ENCODE measurements at regions not wholly inside any gene's neighbourhood (a gene's known extent, or its start where the extent isn't known, plus 50 kb on each side); places are given as distances from the start of the nearest gene placed in this dataset.

DNA sequence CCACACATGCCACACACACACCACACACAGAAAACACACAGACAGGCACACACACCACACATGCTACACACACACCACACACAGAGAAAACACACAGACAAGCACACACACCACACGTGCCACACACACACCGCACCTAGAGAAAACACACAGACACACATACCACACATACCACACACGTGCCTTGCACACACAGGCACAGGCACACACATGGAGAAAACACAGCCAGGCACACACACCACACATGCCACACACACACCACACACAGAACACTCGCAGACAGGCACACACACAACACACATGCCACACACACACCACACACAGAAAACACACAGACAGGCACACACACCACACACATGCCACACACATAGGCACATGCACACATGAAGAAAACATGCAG is 242.1 kb upstream of the MYT1L start:
- no peak overlapping the region for H3K27ac ChIP-seq (ENCODE audit: extremely low read depth, low read depth, low read length)
- DNase-seq (ENCODE audit: extremely low read depth in 1 of 4, low spot score in 3 of 4): no peak
- CTCF ChIA-PET (ENCODE audit: low intra/inter-chr PET ratio): no interaction called here
- H3K4me1 ChIP-seq (replicated peaks in 1 of 2; ENCODE audit: control insufficient read depth in 2 of 2, insufficient read depth in 2 of 2, low read length in 2 of 2): peaks cover 0 to 4% of the 10 kb centered on the region in 2 experiments; a peak in 1 of 5 replicates
- no peak overlapping the region for H2AFZ ChIP-seq (ENCODE audit: low read depth, low read length)
- no TSS peak for BruUV-seq (replicated peaks)
- no peaks in the 10 kb centered on the region for H3K79me2 ChIP-seq (ENCODE audit: control insufficient read depth, insufficient read depth, low read length)
- peaks cover 7 to 53% of the 10 kb centered on the region in 2 experiments; a peak in 4 of 5 replicates for H3K27me3 ChIP-seq (ENCODE audit: control insufficient read depth in 2 of 2, insufficient read depth in 2 of 2, low read length in 2 of 2)
- no peaks in the 10 kb centered on the region for H3K9me1 ChIP-seq (ENCODE audit: control insufficient read depth, insufficient read depth, low read length)
- ATAC-seq: no peak
- H3K9me3 ChIP-seq (replicated peaks; ENCODE audit: control insufficient read depth, insufficient read depth, low read depth, low read length): peaks cover 8% of the 10 kb centered on the region; the same call in 1 of the 2 replicates
- peak; percentile 42; the same call in 1 of the 2 replicates for TF ChIP-seq CBX1 (IDR thresholded peaks at IDR 0.05; ENCODE audit: low read depth)
- no peak for TF ChIP-seq SAFB (IDR thresholded peaks at IDR 0.05; ENCODE audit: borderline replicate concordance, low read depth, low read length)
- no peak overlapping the region for H3K4me2 ChIP-seq (ENCODE audit: insufficient read depth, low read length)
- H3K9ac ChIP-seq (ENCODE audit: insufficient read depth in 1 of 2, low read depth in 2 of 2, low read length in 2 of 2): no peak overlapping the region
- intact Hi-C loops (cut with micrococcal nuclease): no loop called here
- POLR2A ChIA-PET: no interaction called here
- no peak overlapping the region for H3K4me3 ChIP-seq
- no peaks in the 10 kb centered on the region for H4K20me1 ChIP-seq (replicated peaks; ENCODE audit: control insufficient read depth, insufficient read depth, low read length)
- in situ Hi-C loops (cut with MboI): no loop called here
- 7% methylated on average over 3 of the region's 4 CpGs for WGBS (ENCODE audit: insufficient coverage, low coverage, missing lambda C conversion rate)
- peak; percentile 69 for FAIRE-seq
- no peaks in the 10 kb centered on the region for H3K36me3 ChIP-seq (ENCODE audit: control insufficient read depth, insufficient read depth, low read length)

GRCh38 chr2:2572393-2573204 is 241.5 kb upstream of the MYT1L start:
- intact Hi-C loops (cut with micrococcal nuclease): no loop called here
- no peak overlapping the region for H3K4me3 ChIP-seq
- no TSS peak for BruUV-seq (replicated peaks)
- no peaks in the 10 kb centered on the region for H4K20me1 ChIP-seq (replicated peaks; ENCODE audit: control insufficient read depth, insufficient read depth, low read length)
- in situ Hi-C loops (cut with MboI): no loop called here
- H3K36me3 ChIP-seq (ENCODE audit: control insufficient read depth, insufficient read depth, low read length): no peaks in the 10 kb centered on the region
- H3K27ac ChIP-seq (ENCODE audit: extremely low read depth, low read depth, low read length): no peak overlapping the region
- H3K4me1 ChIP-seq (replicated peaks in 1 of 2; ENCODE audit: control insufficient read depth in 2 of 2, insufficient read depth in 2 of 2, low read length in 2 of 2): peaks cover 0 to 4% of the 10 kb centered on the region in 2 experiments; a peak in 1 of 5 replicates
- DNase-seq (ENCODE audit: extremely low read depth in 1 of 4, low spot score in 3 of 4) (no peak), FAIRE-seq (peak; percentile 81), ATAC-seq (no peak)
- POLR2A ChIA-PET: no interaction called here
- no peak overlapping the region for H2AFZ ChIP-seq (ENCODE audit: low read depth, low read length)
- H3K4me2 ChIP-seq (ENCODE audit: insufficient read depth, low read length): no peak overlapping the region
- no peak overlapping the region for H3K9ac ChIP-seq (ENCODE audit: insufficient read depth in 1 of 2, low read depth in 2 of 2, low read length in 2 of 2)
- no peaks in the 10 kb centered on the region for H3K9me1 ChIP-seq (ENCODE audit: control insufficient read depth, insufficient read depth, low read length)
- H3K79me2 ChIP-seq (ENCODE audit: control insufficient read depth, insufficient read depth, low read length): no peaks in the 10 kb centered on the region
- WGBS (ENCODE audit: insufficient coverage, low coverage, missing lambda C conversion rate): 32% methylated on average over 17 of the region's 25 CpGs
- H3K9me3 ChIP-seq (replicated peaks; ENCODE audit: control insufficient read depth, insufficient read depth, low read depth, low read length): peaks cover 8% of the 10 kb centered on the region; the same call in 1 of the 2 replicates
- H3K27me3 ChIP-seq (ENCODE audit: control insufficient read depth in 2 of 2, insufficient read depth in 2 of 2, low read length in 2 of 2): peaks cover 13 to 59% of the 10 kb centered on the region in 2 experiments; a peak in 3 of 5 replicates
- CTCF ChIA-PET (ENCODE audit: low intra/inter-chr PET ratio): no interaction called here
- TF ChIP-seq, protein P1, sequence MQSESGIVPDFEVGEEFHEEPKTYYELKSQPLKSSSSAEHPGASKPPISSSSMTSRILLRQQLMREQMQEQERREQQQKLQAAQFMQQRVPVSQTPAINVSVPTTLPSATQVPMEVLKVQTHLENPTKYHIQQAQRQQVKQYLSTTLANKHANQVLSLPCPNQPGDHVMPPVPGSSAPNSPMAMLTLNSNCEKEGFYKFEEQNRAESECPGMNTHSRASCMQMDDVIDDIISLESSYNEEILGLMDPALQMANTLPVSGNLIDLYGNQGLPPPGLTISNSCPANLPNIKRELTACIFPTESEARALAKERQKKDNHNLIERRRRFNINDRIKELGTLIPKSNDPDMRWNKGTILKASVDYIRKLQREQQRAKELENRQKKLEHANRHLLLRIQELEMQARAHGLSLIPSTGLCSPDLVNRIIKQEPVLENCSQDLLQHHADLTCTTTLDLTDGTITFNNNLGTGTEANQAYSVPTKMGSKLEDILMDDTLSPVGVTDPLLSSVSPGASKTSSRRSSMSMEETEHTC (IDR thresholded peaks at IDR 0.05): no peak
- no peak for TF ChIP-seq GABPB1 (CRISPR knock-in tag; IDR thresholded peaks at IDR 0.05)
- no peak for TF ChIP-seq CEBPZ (IDR thresholded peaks at IDR 0.05; ENCODE audit: borderline replicate concordance, low read depth, low read length)
- TF ChIP-seq PCBP2 (IDR thresholded peaks at IDR 0.05; ENCODE audit: low read depth, low read length, poor library complexity, severe bottlenecking): no peak
- TF ChIP-seq NR2C1 (IDR thresholded peaks at IDR 0.05): no peak
- no peak for TF ChIP-seq NR2C1 (tag; IDR thresholded peaks at IDR 0.05)
- no peak for TF ChIP-seq NRF1 (conservative IDR thresholded peaks at IDR 0.05 in 1 of 2, IDR thresholded peaks at IDR 0.05 in 1 of 2)
- TF ChIP-seq RHOXF2B (CRISPR knock-in tag; conservative IDR thresholded peaks at IDR 0.05): no peak
- TF ChIP-seq EP400 (IDR thresholded peaks at IDR 0.05): no peak

Data from K562 (cell line).